Smooth muscle cell (in vitro differentiated cells): ENCODE measurements at regions not wholly inside any gene's neighbourhood (a gene's known extent, or its start where the extent isn't known, plus 50 kb on each side); places are given as distances from the start of the nearest gene placed in this dataset.
"Not testable (repeated sequence)": the region's sequence is repeated elsewhere in the genome, so short reads cannot be mapped to it uniquely, and the experiment has no call there.

ENCODE experiments used
- DNase-seq: peaks from one replicate; lab custom pipeline; 2025; ENCODE audit not compliant: unreplicated experiment; lab: John Stamatoyannopoulos, UW
- H2AFZ ChIP-seq: fragments of 200-600 bp; sonication (generic); 2 replicates; pipeline ENCODE4 v1.6.0; 2016; ENCODE audit warnings: antibody characterized with exemption, low read depth, mild to moderate bottlenecking
- H3F3A ChIP-seq: fragments of 200-600 bp; sonication (generic); 2 replicates; pipeline ENCODE4 v1.6.0; 2017; ENCODE audit warnings: antibody characterized with exemption, low read depth
- H3K27ac ChIP-seq: fragments of 200-600 bp; sonication (generic); 2 replicates; pipeline ENCODE4 v1.5.1; 2016; ENCODE audit warnings: low read depth, mild to moderate bottlenecking
- H3K27me3 ChIP-seq: fragments of 200-600 bp; sonication (generic); 2 replicates; pipeline ENCODE4 v1.6.1; 2016; ENCODE audit warnings: low read depth, mild to moderate bottlenecking
- H3K36me3 ChIP-seq: fragments of 200-600 bp; sonication (generic); 2 replicates; pipeline ENCODE4 v1.5.1; 2016; ENCODE audit warnings: low read depth
- H3K4me1 ChIP-seq: fragments of 200-600 bp; sonication (generic); 2 replicates; pipeline ENCODE4 v1.5.1; 2016; ENCODE audit warnings: low read depth
- H3K4me2 ChIP-seq: fragments of 200-600 bp; sonication (generic); 2 replicates; pipeline ENCODE4 v1.6.0; 2016; ENCODE audit warnings: mild to moderate bottlenecking
- H3K4me3 ChIP-seq: fragments of 200-600 bp; sonication (generic); 2 replicates; pipeline ENCODE4 v1.5.1; 2016; ENCODE audit warnings: mild to moderate bottlenecking
- H3K79me2 ChIP-seq: fragments of 200-600 bp; sonication (generic); 2 replicates; pipeline ENCODE4 v1.6.0; 2016; ENCODE audit warnings: low read depth, mild to moderate bottlenecking
- H3K9ac ChIP-seq: fragments of 200-600 bp; sonication (generic); 2 replicates; pipeline ENCODE4 v1.6.0; 2016; ENCODE audit warnings: low read depth
- H3K9me3 ChIP-seq: fragments of 200-600 bp; sonication (generic); replicated peaks from 2 replicates; pipeline ENCODE4 v1.5.1; 2016; ENCODE audit warnings: low read depth
- H4K20me1 ChIP-seq: fragments of 200-600 bp; sonication (generic); 2 replicates; pipeline ENCODE4 v1.6.0; 2016; ENCODE audit warnings: low read depth
- WGBS: methylation state at CpG from one replicate; pipeline ENCODE4 v1.1.7; 2016; ENCODE audit warnings: low lambda C conversion rate; 5-methylcytosine and 5-hydroxymethylcytosine counted together
- TF ChIP-seq, protein P1 (sequence below): fragments of 200-600 bp; sonication (generic); IDR thresholded peaks from 2 replicates; pipeline ENCODE4 v1.5.1; 2017; ENCODE audit warnings: borderline replicate concordance, mild to moderate bottlenecking, antibody characterized with exemption; ENCODE audit not compliant: insufficient read depth, poor library complexity, severe bottlenecking

DNA sequence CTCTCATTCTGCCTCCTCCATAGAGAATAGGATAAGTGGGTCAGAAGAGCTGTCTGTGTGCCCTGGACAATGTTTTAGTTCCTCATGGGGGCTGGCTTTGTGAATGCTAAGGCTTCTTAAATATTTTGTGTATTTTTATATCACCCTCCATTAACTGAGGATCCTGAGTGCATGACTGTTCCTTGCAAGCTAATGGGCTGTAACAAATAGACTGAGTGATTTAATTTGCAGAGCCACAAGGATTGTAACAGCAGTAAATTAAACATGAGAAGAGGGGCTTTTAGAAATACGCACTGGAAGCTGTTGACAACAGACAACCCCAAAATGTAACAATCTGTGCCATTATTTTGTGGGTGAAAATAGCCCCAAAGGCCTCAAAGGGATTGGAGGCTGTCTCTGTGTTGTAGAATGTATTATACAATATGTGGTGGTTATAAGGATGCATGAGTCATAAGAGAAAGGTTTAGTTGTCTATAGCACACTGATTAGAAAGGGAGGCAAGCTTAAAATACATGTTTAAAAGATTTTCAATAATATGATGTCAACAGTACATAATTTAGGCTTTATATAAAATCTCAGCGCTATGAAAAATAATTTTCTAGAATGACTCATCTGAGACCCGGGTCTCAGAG lies 152.7 kb upstream of the ACTBL2 start:
- no peaks in the 10 kb centered on the region for H3K36me3 ChIP-seq
- H3K4me1 ChIP-seq: no peaks in the 10 kb centered on the region
- H3K9me3 ChIP-seq: no peaks in the 10 kb centered on the region
- no peaks in the 10 kb centered on the region for H3K79me2 ChIP-seq
- no peaks in the 10 kb centered on the region for H3F3A ChIP-seq
- H3K4me3 ChIP-seq: no peak overlapping the region
- DNase-seq: no peak
- H2AFZ ChIP-seq: peak overlapping the region; percentile 50
- H3K4me2 ChIP-seq: no peak overlapping the region
- WGBS: 96% methylated on average over 3 of the region's 3 CpGs
- TF ChIP-seq, protein P1, sequence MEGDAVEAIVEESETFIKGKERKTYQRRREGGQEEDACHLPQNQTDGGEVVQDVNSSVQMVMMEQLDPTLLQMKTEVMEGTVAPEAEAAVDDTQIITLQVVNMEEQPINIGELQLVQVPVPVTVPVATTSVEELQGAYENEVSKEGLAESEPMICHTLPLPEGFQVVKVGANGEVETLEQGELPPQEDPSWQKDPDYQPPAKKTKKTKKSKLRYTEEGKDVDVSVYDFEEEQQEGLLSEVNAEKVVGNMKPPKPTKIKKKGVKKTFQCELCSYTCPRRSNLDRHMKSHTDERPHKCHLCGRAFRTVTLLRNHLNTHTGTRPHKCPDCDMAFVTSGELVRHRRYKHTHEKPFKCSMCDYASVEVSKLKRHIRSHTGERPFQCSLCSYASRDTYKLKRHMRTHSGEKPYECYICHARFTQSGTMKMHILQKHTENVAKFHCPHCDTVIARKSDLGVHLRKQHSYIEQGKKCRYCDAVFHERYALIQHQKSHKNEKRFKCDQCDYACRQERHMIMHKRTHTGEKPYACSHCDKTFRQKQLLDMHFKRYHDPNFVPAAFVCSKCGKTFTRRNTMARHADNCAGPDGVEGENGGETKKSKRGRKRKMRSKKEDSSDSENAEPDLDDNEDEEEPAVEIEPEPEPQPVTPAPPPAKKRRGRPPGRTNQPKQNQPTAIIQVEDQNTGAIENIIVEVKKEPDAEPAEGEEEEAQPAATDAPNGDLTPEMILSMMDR: no peak
- no peaks in the 10 kb centered on the region for H4K20me1 ChIP-seq
- H3K9ac ChIP-seq: no peak overlapping the region
- H3K27ac ChIP-seq: no peak overlapping the region
- H3K27me3 ChIP-seq: no peaks in the 10 kb centered on the region

DNA sequence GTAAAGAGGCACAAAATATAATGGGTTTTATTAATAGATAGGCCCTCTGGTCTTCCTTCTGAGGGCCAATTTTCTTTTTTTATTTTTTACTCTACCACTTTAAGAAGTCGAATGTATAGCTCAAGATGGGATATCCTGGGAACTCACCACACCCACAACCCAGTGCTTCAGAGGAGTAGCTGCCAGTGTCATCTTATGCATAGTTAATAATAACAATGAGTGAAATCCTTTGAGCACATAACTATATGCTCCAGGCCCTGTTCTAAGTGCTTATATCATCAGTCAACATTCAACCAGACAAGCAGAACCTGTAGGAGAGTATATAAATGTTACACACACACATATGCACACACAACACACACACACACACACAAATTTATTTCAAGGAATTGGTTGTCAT lies 150.3 kb upstream of the ACTBL2 start:
- no peaks in the 10 kb centered on the region for H3K36me3 ChIP-seq
- no peaks in the 10 kb centered on the region for H3K4me1 ChIP-seq
- TF ChIP-seq, protein P1: no peak
- H3K4me2 ChIP-seq: no peak overlapping the region
- H3K27ac ChIP-seq: no peak overlapping the region
- no peaks in the 10 kb centered on the region for H3F3A ChIP-seq
- no peak for DNase-seq
- H4K20me1 ChIP-seq: no peaks in the 10 kb centered on the region
- no peaks in the 10 kb centered on the region for H3K27me3 ChIP-seq
- H3K4me3 ChIP-seq: no peak overlapping the region
- H3K9me3 ChIP-seq: no peaks in the 10 kb centered on the region
- H2AFZ ChIP-seq: no peak overlapping the region
- no peaks in the 10 kb centered on the region for H3K79me2 ChIP-seq
- no peak overlapping the region for H3K9ac ChIP-seq
- 87% methylated on average over 1 of the region's 1 CpG for WGBS

DNA sequence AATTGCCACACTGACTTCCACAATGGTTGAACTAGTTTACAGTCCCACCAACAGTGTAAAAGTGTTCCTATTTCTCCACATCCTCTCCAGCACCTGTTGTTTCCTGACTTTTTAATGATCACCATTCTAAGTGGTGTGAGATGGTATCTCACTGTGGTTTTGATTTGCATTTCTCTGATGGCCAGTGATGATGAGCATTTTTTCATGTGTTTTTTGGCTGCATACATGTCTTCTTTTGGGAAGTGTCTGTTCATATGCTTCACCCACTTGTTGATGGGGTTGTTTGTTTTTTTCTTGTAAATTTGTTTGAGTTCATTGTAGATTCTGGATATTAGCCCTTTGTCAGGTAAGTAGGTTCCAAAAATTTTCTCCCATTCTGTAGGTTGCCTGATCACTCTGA lies 148.5 kb upstream of the ACTBL2 start:
- not testable (repeated sequence) for H2AFZ ChIP-seq, DNase-seq, H3K9me3 ChIP-seq, H3K79me2 ChIP-seq, H3K4me3 ChIP-seq, H4K20me1 ChIP-seq, H3K9ac ChIP-seq, H3K36me3 ChIP-seq, H3K4me2 ChIP-seq, H3K4me1 ChIP-seq, H3F3A ChIP-seq, H3K27ac ChIP-seq, H3K27me3 ChIP-seq

DNA sequence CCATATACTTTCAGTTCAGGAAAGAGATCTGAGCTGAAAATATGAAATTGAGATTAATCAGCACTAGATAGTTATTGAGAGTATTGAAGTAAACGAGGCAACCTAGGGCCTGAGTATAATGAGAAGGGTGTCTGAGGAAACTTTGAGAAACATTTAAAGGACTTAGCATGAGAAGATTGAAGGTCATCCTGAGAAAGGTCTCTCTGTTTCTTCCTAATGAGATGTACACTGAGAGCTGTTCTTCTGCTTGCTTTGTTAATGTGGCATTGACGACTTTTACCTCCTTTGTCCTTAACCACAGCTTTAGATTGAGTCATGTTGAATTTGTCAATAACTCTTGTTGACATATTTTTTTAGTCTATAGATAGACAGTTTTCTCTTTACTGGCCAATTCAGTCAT lies 145.1 kb upstream of the ACTBL2 start:
- H4K20me1 ChIP-seq: no peaks in the 10 kb centered on the region
- no peaks in the 10 kb centered on the region for H3K9me3 ChIP-seq
- H3K27me3 ChIP-seq: no peaks in the 10 kb centered on the region
- no peak overlapping the region for H2AFZ ChIP-seq
- 60% methylated on average over 2 of the region's 2 CpGs for WGBS
- H3K27ac ChIP-seq: no peak overlapping the region
- no peaks in the 10 kb centered on the region for H3K36me3 ChIP-seq
- no peak overlapping the region for H3K4me2 ChIP-seq
- H3K4me3 ChIP-seq: no peak overlapping the region
- no peak overlapping the region for H3K9ac ChIP-seq
- H3F3A ChIP-seq: no peaks in the 10 kb centered on the region
- TF ChIP-seq, protein P1: no peak
- H3K4me1 ChIP-seq: no peaks in the 10 kb centered on the region
- no peak for DNase-seq
- no peaks in the 10 kb centered on the region for H3K79me2 ChIP-seq
